SK-N-SH treated with all-trans-retinoic acid at 6 μM for 48 hours (cell line): ENCODE measurements at regions not wholly inside any gene's neighbourhood (a gene's known extent, or its start where the extent isn't known, plus 50 kb on each side); places are given as distances from the start of the nearest gene placed in this dataset.

Experiments used
- ATAC-seq: fragments of 200-7000 bp; cut with Tn5 transposase; 3 replicates; pipeline ENCODE4 v1.9.1; 2020; ENCODE audit warnings: mild to moderate bottlenecking, moderate library complexity
- ARNTL ChIP-seq: fragments of 450-650 bp; formaldehyde crosslinking; IDR thresholded peaks from 2 replicates; pipeline ENCODE4 v1.5.0; 2020; ENCODE audit warnings: low read depth, mild to moderate bottlenecking, moderate library complexity, borderline replicate concordance
- BACH2 ChIP-seq: fragments of 250-450 bp; sonication (Bioruptor Pico); IDR thresholded peaks from 2 replicates; pipeline ENCODE4 v1.9.0; 2021; ENCODE audit warnings: mild to moderate bottlenecking, borderline replicate concordance
- CSDC2 ChIP-seq: fragments of 250-450 bp; sonication (Bioruptor Pico); IDR thresholded peaks from 2 replicates; pipeline ENCODE4 v1.5.0; 2020; ENCODE audit warnings: mild to moderate bottlenecking, moderate library complexity
- CSRNP3 ChIP-seq: fragments of 250-450 bp; sonication (Bioruptor Pico); IDR thresholded peaks from 2 replicates; pipeline ENCODE4 v1.5.1; 2021; ENCODE audit warnings: mild to moderate bottlenecking, moderate library complexity
- ESRRG ChIP-seq: fragments of 250-450 bp; sonication (Bioruptor Pico); IDR thresholded peaks from 2 replicates; pipeline ENCODE4 v1.6.1; 2021; ENCODE audit warnings: mild to moderate bottlenecking
- GLIS3 ChIP-seq: fragments of 250-450 bp; sonication (Bioruptor Pico); IDR thresholded peaks from 2 replicates; pipeline ENCODE4 v1.5.0; 2020; ENCODE audit warnings: mild to moderate bottlenecking, moderate library complexity
- ISL1 ChIP-seq: fragments of 250-450 bp; sonication (Bioruptor Pico); IDR thresholded peaks from 2 replicates; pipeline ENCODE4 v2.1.2; 2022; ENCODE audit warnings: mild to moderate bottlenecking, moderate library complexity
- OSR1 ChIP-seq: fragments of 250-450 bp; sonication (Bioruptor Pico); IDR thresholded peaks from 2 replicates; pipeline ENCODE4 v1.8.0; 2022; ENCODE audit warnings: moderate library complexity, mild to moderate bottlenecking, inconsistent platforms
- PATZ1 ChIP-seq: fragments of 250-450 bp; sonication (Bioruptor Pico); IDR thresholded peaks from 2 replicates; pipeline ENCODE4 v1.8.0; 2020; ENCODE audit warnings: mild to moderate bottlenecking, moderate library complexity, borderline replicate concordance
- PPARA ChIP-seq: fragments of 250-450 bp; sonication (Bioruptor Pico); IDR thresholded peaks from 2 replicates; pipeline ENCODE4 v1.5.0; 2020; ENCODE audit warnings: mild to moderate bottlenecking, borderline replicate concordance
- RARB ChIP-seq: fragments of 250-450 bp; sonication (Bioruptor Pico); IDR thresholded peaks from 2 replicates; pipeline ENCODE4 v1.8.0; 2021; ENCODE audit warnings: mild to moderate bottlenecking, moderate library complexity
- SNAI2 ChIP-seq: fragments of 250-450 bp; sonication (Bioruptor Pico); IDR thresholded peaks from 2 replicates; pipeline ENCODE4 v1.5.0; 2020; ENCODE audit warnings: mild to moderate bottlenecking, moderate library complexity
- TCF4 ChIP-seq: fragments of 250-450 bp; sonication (Bioruptor Pico); IDR thresholded peaks from 2 replicates; pipeline ENCODE4 v1.8.0; 2021; ENCODE audit warnings: mild to moderate bottlenecking, moderate library complexity, borderline replicate concordance
- TOX ChIP-seq: fragments of 250-450 bp; sonication (Bioruptor Pico); IDR thresholded peaks from 2 replicates; pipeline ENCODE4 v1.8.0; 2021; ENCODE audit warnings: mild to moderate bottlenecking, moderate library complexity, borderline replicate concordance
- ZC3H10 ChIP-seq: fragments of 250-450 bp; sonication (Bioruptor Pico); IDR thresholded peaks from 2 replicates; pipeline ENCODE4 v1.5.1; 2021; ENCODE audit warnings: mild to moderate bottlenecking, moderate library complexity
- ZFP3 ChIP-seq: fragments of 250-450 bp; sonication (Bioruptor Pico); IDR thresholded peaks from 2 replicates; pipeline ENCODE4 v1.5.0; 2020; ENCODE audit warnings: mild to moderate bottlenecking, moderate library complexity
- ZFP30 ChIP-seq: fragments of 450-650 bp; formaldehyde crosslinking; IDR thresholded peaks from 2 replicates; pipeline ENCODE4 v1.5.0; 2022; ENCODE audit warnings: mild to moderate bottlenecking, moderate library complexity
- ZNF565 ChIP-seq: fragments of 450-650 bp; formaldehyde crosslinking; conservative IDR thresholded peaks from 2 replicates; pipeline ENCODE4 v1.5.0; 2020; ENCODE audit warnings: low read depth, mild to moderate bottlenecking, moderate library complexity
- ZNF70 ChIP-seq: fragments of 450-650 bp; formaldehyde crosslinking; IDR thresholded peaks from 2 replicates; pipeline ENCODE4 v1.5.0; 2020; ENCODE audit warnings: mild to moderate bottlenecking, moderate library complexity
- ZNF8 ChIP-seq: fragments of 450-650 bp; formaldehyde crosslinking; IDR thresholded peaks from 2 replicates; pipeline ENCODE4 v1.5.0; 2020; ENCODE audit warnings: mild to moderate bottlenecking, moderate library complexity
- TF ChIP-seq, protein P1 (sequence below): fragments of 250-450 bp; sonication (Bioruptor Pico); IDR thresholded peaks from 2 replicates; pipeline ENCODE4 v1.8.0; 2021; ENCODE audit warnings: low read depth, mild to moderate bottlenecking, moderate library complexity, borderline replicate concordance
- TF ChIP-seq, protein P2 (sequence below): fragments of 250-450 bp; sonication (Bioruptor Pico); IDR thresholded peaks from 2 replicates; pipeline ENCODE4 v1.5.0; 2020; ENCODE audit warnings: mild to moderate bottlenecking, moderate library complexity
- TF ChIP-seq, protein P3 (sequence below): fragments of 250-450 bp; sonication (Bioruptor Pico); IDR thresholded peaks from 2 replicates; pipeline ENCODE4 v1.5.1; 2020; ENCODE audit warnings: low read depth, mild to moderate bottlenecking, moderate library complexity

DNA sequence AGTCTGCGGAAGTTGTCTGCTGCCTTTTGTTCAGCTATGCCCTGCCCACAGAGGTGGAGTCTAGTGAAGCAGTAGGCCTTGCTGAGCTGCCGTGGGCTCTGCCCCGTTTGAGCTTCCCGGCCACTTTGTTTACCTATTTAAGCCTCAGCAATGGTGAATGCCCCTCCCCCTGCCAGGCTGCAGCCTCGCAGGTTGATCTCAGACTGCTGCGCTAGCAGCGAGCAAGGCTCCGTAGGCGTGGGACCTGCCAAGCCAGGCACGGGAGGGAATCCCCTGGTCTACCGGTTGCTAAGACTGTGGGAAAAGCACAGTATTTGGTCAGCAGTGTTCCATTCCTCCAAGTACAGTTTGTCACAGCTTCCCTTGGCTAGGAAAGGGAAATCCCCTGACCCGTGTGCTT is 143.6 kb downstream of the DYRK2 start:
- TF ChIP-seq, protein P1, sequence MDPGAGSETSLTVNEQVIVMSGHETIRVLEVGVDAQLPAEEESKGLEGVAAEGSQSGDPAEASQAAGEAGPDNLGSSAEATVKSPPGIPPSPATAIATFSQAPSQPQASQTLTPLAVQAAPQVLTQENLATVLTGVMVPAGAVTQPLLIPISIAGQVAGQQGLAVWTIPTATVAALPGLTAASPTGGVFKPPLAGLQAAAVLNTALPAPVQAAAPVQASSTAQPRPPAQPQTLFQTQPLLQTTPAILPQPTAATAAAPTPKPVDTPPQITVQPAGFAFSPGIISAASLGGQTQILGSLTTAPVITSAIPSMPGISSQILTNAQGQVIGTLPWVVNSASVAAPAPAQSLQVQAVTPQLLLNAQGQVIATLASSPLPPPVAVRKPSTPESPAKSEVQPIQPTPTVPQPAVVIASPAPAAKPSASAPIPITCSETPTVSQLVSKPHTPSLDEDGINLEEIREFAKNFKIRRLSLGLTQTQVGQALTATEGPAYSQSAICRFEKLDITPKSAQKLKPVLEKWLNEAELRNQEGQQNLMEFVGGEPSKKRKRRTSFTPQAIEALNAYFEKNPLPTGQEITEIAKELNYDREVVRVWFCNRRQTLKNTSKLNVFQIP (CRISPR knock-in tag), result no peak
- TF ChIP-seq ZNF565 (CRISPR knock-in tag), result no peak
- TF ChIP-seq ARNTL (CRISPR knock-in tag), result no peak
- TF ChIP-seq RARB (CRISPR knock-in tag), result no peak
- TF ChIP-seq OSR1 (CRISPR knock-in tag), result no peak
- no peak for TF ChIP-seq ZNF8
- TF ChIP-seq CSDC2 (CRISPR knock-in tag), result no peak
- no peak for TF ChIP-seq PATZ1 (CRISPR knock-in tag)
- TF ChIP-seq GLIS3 (CRISPR knock-in tag), result no peak
- no peak for TF ChIP-seq SNAI2 (CRISPR knock-in tag)
- TF ChIP-seq ISL1, result no peak
- no peak for TF ChIP-seq TOX
- no peak for ATAC-seq

DNA sequence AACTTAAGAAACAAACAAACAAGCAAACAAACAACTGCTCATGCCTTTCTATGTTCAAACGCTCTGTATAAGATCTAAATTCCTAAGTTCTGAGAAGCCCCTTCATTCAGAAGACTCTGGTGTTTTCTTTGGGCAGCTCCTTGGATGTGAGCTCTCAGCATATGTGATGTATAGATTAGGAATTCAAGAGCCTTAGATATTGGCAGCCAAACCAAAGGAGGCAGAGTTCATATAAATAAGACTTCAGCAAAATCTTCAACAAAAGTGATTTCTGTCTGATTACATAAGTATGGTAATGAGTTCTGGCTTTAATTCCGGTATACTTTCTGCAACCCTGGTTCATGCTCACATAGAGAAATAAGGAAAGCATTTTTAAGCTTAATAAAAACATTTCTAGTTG is 145.6 kb downstream of the DYRK2 start:
- no peak for ATAC-seq
- TF ChIP-seq ZNF8, result no peak
- TF ChIP-seq, protein P2, sequence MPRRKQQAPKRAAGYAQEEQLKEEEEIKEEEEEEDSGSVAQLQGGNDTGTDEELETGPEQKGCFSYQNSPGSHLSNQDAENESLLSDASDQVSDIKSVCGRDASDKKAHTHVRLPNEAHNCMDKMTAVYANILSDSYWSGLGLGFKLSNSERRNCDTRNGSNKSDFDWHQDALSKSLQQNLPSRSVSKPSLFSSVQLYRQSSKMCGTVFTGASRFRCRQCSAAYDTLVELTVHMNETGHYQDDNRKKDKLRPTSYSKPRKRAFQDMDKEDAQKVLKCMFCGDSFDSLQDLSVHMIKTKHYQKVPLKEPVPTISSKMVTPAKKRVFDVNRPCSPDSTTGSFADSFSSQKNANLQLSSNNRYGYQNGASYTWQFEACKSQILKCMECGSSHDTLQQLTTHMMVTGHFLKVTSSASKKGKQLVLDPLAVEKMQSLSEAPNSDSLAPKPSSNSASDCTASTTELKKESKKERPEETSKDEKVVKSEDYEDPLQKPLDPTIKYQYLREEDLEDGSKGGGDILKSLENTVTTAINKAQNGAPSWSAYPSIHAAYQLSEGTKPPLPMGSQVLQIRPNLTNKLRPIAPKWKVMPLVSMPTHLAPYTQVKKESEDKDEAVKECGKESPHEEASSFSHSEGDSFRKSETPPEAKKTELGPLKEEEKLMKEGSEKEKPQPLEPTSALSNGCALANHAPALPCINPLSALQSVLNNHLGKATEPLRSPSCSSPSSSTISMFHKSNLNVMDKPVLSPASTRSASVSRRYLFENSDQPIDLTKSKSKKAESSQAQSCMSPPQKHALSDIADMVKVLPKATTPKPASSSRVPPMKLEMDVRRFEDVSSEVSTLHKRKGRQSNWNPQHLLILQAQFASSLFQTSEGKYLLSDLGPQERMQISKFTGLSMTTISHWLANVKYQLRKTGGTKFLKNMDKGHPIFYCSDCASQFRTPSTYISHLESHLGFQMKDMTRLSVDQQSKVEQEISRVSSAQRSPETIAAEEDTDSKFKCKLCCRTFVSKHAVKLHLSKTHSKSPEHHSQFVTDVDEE (CRISPR knock-in tag), result no peak
- no peak for TF ChIP-seq BACH2 (CRISPR knock-in tag)
- TF ChIP-seq ZC3H10 (CRISPR knock-in tag), result no peak
- no peak for TF ChIP-seq SNAI2 (CRISPR knock-in tag)
- TF ChIP-seq GLIS3 (CRISPR knock-in tag), result no peak
- TF ChIP-seq PATZ1 (CRISPR knock-in tag), result no peak
- TF ChIP-seq PPARA (CRISPR knock-in tag), result no peak
- no peak for TF ChIP-seq TOX
- TF ChIP-seq CSRNP3 (CRISPR knock-in tag), result no peak
- no peak for TF ChIP-seq ISL1
- TF ChIP-seq ESRRG, result no peak
- no peak for TF ChIP-seq TCF4 (CRISPR knock-in tag)
- no peak for TF ChIP-seq ARNTL (CRISPR knock-in tag)
- no peak for TF ChIP-seq ZNF565 (CRISPR knock-in tag)

- no peak for ATAC-seq
- TF ChIP-seq, protein P1 (CRISPR knock-in tag), result no peak
- no peak for TF ChIP-seq ISL1
- TF ChIP-seq ZFP30 (CRISPR knock-in tag), result no peak
- TF ChIP-seq GLIS3 (CRISPR knock-in tag), result no peak
- no peak for TF ChIP-seq TOX
- no peak for TF ChIP-seq ZC3H10 (CRISPR knock-in tag)
- TF ChIP-seq, protein P3, sequence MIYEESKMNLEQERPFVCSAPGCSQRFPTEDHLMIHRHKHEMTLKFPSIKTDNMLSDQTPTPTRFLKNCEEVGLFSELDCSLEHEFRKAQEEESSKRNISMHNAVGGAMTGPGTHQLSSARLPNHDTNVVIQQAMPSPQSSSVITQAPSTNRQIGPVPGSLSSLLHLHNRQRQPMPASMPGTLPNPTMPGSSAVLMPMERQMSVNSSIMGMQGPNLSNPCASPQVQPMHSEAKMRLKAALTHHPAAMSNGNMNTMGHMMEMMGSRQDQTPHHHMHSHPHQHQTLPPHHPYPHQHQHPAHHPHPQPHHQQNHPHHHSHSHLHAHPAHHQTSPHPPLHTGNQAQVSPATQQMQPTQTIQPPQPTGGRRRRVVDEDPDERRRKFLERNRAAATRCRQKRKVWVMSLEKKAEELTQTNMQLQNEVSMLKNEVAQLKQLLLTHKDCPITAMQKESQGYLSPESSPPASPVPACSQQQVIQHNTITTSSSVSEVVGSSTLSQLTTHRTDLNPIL, result no peak
- no peak for TF ChIP-seq PPARA (CRISPR knock-in tag)
- TF ChIP-seq CSDC2 (CRISPR knock-in tag), result no peak
- TF ChIP-seq BACH2 (CRISPR knock-in tag), result no peak
- TF ChIP-seq TCF4 (CRISPR knock-in tag), result no peak
- TF ChIP-seq CSRNP3 (CRISPR knock-in tag), result no peak
- TF ChIP-seq ZNF70 (CRISPR knock-in tag), result no peak
- no peak for TF ChIP-seq ZFP3 (CRISPR knock-in tag)
Measured at GRCh38 chr12:67795236-67795635, 146.7 kb downstream of the DYRK2 start.
